GM19328 (cell line): ENCODE measurements at regions not wholly inside any gene's neighbourhood (a gene's known extent, or its start where the extent isn't known, plus 50 kb on each side); places are given as distances from the start of the nearest gene placed in this dataset.

ENCODE experiments used
- ATAC-seq: cut with Tn5 transposase; IDR thresholded peaks from one replicate; pipeline ENCODE4 v1.9.1; 2021; ENCODE audit warnings: mild to moderate bottlenecking, moderate library complexity; ENCODE audit not compliant: unreplicated experiment

DNA sequence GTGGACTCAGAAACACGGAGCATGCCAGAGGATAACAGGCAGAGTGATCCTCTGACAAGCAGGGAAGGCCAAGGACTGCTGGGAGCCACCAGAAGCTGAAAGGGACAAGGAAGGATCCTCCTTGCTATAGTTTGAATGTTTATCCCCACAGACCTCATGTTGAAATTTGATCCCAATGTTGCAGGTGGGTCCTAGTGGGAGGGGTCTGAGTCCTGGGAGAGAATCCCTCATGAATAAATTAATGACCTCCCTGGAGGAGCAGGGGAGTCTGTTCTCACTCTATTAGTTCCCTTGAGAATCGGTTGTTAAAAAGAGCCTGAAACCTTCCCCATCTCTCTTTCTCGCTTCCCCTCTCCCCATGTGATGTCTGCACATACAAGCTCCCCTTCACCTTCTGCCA, 124.4 kb downstream of the FBXO15 start:
- ATAC-seq, result no peak

DNA sequence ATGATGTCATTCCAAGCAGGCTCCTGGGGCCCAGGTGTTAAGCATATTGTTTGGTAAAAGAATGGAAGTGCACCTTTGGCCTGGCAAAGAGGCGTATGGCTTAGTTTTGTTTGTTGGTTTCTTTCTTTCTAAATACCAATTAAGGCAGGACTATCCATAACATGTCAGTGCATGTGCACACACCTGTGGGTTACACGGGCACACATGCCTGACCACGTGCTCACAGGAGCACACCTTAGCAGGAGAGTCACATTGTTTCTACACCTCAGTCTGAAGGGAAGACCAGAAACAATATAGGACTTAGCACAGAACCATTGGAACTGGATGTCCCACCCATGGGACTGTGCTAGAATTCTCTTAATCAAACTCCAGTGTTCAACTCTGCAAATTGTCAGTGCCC, 127.8 kb downstream of the FBXO15 start:
- no peak for ATAC-seq

DNA sequence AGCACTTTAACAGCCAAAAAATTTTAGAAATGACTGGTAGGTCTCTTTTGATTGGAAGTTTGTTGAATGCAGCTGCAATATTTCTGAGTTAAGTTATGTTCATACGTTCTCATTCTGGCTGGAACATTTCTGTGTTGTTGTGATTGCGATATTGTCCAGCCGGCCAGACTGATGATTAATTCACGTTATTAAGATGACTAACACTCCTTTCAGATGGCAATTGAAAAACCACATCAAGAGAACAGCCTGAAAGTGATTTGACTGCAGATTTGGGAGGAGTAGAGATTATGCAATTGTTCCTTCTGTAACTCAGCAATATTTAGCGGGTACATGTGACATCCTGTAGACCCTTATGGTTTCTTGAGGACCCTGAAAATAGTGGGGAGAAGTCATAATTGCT, 133.7 kb downstream of the FBXO15 start:
- ATAC-seq, result no peak

GRCh38 chr18:74012954-74013630, 134.5 kb downstream of the FBXO15 start:
- no peak for ATAC-seq

DNA sequence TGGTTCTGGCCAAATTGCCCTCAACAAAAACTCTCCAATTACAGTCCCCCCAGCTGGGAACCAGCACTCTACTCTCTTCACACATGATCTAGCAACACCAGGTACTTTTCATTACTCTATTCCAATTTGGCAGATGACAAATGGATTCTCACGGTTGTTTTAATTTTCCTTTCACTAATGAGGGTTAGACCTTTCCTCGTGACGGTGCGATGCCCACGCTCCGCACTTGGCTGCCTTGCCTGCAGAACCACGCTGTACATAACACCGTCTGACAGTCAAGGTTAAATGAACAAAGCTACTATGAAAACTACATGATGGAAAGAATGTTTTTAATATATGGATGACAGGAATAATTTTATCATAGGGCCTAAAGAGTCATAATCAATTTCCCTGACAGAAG, 141.5 kb downstream of the FBXO15 start:
- no peak for ATAC-seq

GRCh38 chr18:74005320-74006109, 142.1 kb downstream of the FBXO15 start:
- ATAC-seq, result no peak

DNA sequence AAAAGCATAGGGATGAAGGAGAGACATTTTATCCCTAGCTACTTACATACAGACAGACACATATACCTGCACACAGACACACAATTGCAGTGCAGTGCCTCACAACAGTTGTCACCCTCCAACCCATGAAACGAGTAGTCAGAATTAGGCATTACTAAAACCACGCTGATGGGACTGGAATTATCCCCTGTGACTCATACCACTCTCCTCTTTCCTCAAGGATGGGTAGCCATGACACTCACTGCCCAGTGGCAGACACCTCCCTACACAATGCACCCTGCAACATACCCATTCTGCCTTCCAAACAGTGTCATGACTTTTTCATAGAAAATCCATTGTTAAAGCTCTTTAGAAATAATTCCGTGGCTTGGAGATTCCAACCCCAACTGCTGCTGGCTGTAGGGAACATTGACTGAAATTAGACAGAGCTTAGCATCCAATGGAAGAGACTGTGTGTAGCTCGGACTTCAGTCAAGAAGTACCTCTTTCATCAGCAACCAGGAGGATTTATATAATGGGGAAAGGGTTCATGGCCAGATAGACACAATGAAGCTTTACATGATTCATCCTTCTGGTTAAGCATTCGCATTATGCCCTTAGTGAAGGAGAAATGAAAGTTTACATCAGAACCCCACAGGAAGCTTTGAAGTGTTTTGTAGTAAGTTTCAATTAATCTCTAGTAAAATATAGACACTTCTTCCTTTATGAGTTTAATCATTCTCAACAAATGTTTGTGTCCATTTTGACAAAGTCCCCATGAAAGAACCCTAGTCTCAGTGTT, 155.2 kb downstream of the FBXO15 start:
- ATAC-seq, result no peak

DNA sequence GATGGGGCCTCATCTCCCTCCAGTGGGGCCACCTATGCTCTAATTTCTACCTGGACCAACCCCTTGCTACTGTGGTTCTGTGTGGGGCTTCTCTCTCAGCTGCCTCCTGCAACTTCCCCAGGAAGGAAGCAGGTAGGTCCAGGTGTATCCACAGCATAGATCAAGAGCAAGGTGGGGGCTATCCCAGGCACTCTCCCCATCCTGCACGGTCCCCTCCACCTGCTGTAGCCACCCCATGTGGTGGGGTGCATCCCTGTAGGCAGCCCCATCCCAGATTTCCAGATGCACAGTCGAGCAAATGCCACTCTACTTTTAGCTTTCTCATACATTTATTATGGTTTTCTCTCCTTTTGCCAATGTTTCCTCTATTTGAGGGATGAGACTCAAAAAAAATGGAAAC, 156.1 kb downstream of the FBXO15 start:
- no peak for ATAC-seq

DNA sequence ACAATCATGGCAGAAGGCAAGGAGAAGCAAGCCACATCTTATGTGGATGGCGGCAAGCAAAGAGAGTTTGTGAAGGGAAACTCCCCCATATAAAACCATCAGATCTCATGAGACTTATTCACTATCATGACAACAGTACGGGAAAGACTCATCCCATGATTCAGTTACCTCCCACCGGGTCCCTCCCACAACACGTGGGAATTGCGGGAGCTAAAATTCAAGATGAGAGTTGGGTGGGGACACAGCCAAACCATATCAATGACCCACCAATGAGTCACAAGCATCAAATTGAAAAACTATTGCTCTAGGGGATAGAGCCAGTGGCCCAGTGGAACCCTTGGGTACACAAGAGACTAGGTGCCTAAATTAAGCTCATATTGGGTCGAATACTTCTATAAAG, 157.4 kb downstream of the FBXO15 start:
- ATAC-seq, result no peak

- no peak for ATAC-seq
Measured at GRCh38 chr18:73987247-73987980, 160.2 kb downstream of the FBXO15 start.

- no peak for ATAC-seq
Measured at GRCh38 chr18:73986711-73987110, 160.9 kb downstream of the FBXO15 start.

DNA sequence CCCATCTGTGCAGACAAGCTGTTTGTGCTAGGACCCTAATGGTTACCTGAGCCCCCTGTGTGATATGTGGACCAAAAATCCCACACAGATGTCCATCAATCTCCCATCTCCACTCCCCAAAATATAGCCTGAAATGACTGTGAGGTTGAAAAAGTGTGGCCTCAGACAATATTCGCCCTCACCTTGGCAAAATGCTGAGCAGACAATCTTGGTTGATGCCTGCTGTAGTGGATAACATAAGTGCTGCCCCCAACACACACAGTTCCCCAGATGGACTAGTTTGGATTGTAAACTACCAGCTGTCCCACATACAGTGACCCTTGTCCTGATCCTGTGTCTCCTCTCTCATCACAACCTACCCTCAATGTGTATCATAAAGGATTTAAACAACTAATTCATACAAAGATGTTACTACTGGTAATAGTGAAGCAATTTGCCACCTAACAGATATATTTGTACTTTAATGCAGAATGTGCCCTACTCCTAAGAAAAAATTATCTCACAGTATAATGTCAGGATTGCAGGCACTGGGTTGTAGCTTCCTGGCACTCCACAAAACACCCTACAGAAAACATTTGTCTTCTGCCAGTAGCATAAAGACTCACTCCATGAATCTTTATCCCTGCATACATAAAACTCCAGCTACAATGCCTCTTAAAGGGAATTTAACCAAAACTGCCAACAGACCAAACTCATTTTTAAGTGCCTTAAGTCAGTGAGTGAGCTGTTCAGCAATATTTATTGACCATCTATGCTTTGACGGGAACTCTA, 161.6 kb downstream of the FBXO15 start:
- ATAC-seq, result no peak

- ATAC-seq, result no peak
Measured at GRCh38 chr18:73983970-73984369, 163.7 kb downstream of the FBXO15 start.

DNA sequence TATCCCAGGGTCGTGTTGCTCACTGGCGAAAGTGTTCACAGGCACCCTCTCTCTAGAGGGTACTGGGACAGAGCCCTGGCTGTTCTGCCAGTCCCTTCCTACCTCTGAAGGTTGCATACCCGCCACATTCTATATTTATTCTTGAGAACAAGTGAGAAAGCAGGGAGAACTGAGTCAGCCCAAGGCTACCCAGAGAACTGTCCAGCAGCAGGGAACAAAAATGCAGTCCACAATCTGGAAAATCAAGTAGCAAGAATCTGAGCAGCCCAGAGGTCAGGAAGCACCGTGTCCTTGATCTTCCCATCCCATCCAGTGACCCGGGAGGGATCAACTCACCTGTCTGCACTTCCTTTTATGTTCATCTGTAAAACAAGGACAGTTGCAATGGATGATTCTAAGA, 164.1 kb downstream of the FBXO15 start:
- no peak for ATAC-seq

- ATAC-seq, result no peak
Measured at GRCh38 chr18:73981796-73982195, 165.8 kb downstream of the FBXO15 start.

DNA sequence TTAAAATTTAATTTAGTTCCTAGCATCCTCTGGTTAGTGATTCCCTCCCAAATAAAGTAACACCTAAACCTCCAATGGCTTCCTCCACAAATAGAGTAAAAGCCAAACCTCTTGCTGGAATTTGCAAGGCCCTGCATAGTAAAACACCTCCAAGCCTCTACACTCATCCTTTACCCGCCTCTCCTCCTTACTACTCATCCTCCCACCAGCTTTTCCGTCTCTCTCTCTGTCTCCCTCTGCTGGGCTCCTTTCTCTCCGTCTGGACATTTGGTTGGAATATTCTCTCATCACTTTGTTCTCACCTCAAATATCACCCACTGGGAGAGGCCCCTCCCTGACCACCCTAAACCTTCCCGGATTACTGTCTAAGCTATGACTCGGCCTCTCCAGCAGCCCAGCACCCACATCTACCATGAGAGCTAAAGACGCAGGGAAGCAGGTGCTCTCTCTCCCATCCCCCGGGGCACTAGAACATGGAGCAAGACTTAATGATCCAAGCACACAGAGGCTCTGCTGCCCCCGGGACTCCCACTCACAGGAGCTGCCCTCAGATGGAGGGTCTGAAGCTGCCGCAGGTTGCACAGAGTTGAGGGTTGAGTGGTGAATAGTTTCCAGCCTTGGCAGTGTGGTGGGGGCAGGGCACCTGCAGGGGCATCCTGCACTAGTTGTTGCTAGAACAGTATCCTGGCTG, 167.2 kb downstream of the FBXO15 start:
- no peak for ATAC-seq

- no peak for ATAC-seq
Measured at GRCh38 chr18:73979742-73980141, 167.9 kb downstream of the FBXO15 start.

DNA sequence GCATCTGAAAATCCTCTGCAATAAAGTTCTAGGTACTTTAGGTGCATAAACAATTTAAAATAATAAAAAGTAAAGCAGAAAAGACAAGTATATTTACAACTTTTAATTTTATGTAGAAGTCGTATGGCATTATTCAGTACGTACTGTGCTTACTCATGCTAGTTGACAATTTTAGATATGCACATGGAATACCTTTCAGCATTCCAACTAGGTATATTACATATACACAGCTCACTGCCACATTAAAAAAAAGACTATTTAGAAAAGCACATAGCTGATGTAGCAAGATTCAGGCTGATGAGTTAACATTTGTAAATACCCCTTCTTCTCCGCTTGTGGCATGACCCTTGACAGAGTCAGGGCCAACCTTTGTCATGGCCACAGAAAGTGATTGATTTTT, 171.2 kb downstream of the FBXO15 start:
- ATAC-seq, result no peak

GRCh38 chr18:73975266-73975665, 172.4 kb downstream of the FBXO15 start:
- ATAC-seq, result no peak

- ATAC-seq, result no peak
Measured at GRCh38 chr18:73973972-73974371, 173.7 kb downstream of the FBXO15 start.
